GM21423 (cell line): ENCODE measurements at regions not wholly inside any gene's neighbourhood (a gene's known extent, or its start where the extent isn't known, plus 50 kb on each side); places are given as distances from the start of the nearest gene placed in this dataset.

Experiments
- ATAC-seq: cut with Tn5 transposase; IDR thresholded peaks from one replicate; pipeline ENCODE4 v1.9.1; 2021; ENCODE audit warnings: mild to moderate bottlenecking, moderate library complexity; ENCODE audit not compliant: unreplicated experiment

DNA sequence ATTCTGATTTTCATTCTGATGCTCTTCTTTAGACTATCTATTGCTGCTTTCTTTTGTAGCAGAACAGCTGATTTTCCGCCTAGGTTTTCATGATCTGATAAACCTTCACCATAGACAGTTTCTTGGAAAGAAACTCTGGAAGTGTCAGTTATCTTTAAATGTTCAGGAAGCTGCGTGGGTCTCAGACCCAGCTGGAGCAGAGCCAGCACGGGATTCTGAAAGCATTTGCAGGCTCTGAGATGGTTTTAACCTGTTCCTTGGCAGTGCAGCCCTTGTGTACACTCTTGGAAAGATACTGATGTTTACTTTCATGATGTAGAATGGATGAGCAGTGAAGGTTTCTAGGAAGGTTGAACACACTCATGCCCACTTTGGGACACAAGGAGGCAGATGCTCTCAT lies 178.0 kb upstream of the DMRT1 start:
- ATAC-seq, result no peak

DNA sequence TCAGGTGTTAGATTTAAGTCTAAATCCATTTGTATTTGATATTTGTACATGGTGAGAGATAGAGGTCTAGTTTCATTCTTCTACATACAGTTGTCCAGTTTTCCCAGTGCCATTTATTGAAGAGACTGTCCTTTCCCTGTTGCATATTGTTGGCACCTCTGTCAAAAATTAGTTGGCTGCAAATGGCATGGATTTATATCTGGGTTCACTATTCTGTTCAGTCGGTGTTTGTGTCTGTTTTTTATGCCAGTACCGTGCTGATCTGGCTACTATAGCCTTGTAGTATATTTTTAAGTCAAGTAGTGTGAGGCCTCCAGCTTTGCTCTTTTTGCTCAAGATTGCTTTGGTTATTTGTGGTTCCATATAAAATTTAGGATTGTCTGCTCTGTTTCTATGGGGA lies 176.2 kb upstream of the DMRT1 start:
- no peak for ATAC-seq

DNA sequence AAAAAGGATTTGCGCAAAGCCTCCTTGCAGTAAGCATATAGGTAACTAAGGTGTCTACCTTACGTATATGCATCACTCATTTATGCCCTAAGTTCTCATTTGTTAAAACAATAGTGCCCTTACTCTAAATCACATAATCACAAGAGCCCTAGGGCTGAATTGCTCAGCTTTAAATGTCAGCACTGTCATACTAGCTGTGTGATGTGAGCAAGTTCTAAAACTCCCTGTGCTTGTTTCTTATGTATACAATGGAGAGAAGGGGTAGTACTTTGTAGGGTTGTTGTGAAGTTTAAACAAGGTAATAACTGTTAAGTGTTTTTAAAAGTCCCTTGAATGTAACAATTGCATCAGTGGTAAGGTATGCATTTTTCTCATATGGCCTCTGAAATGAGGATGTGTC lies 169.5 kb upstream of the DMRT1 start:
- ATAC-seq, result no peak

DNA sequence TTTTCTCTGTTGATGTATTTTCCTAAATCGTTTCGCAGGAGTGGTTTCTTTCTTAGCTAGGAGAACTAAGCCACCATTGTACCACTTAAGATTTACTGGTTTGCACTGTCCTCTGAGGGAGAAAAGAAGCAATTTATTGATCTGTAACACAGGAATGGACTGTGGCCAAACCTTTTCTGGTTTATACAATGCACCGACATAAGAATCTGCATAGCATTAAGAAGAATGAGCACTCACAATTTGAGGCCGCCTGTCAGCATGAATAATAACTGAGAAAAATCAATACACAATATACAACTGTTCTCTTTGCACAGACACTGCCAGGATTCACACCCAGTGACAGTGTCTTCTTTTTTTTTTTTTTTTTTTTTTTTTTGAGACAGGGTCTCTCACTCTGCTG lies 168.6 kb upstream of the DMRT1 start:
- no peak for ATAC-seq

DNA sequence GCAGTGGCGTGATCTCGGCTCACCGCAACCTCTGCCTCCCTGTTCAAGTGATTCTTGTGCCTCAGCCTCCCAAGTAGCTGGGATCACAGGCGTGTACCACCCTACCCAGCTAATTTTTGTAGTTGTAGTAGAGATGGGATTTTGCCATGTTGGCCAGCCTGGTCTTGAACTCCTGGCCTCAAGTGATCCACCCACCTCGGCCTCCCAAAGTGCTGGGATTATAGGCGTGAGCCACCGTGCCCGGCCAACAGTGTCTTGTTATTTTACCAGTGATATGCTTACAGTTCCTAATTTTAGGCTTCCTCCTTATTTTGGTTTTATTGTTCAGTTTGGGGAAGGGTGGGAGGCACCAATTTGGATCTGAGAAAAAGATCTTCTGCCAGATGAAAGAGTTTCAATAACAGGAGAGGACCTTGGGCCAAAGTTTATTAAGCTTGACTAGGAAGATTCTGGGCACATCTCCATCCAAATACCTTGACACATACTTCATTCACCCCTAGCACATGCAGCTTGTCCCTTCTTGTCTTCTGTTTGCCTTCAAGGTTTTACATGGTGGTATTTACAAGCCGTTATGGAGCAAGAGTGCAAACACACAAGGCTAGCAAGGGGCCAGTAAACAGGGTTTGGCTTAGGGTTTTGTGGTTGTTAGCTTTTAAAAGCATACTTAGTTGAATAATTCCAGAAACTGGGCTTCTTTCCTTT lies 168.1 kb upstream of the DMRT1 start:
- ATAC-seq, result no peak

DNA sequence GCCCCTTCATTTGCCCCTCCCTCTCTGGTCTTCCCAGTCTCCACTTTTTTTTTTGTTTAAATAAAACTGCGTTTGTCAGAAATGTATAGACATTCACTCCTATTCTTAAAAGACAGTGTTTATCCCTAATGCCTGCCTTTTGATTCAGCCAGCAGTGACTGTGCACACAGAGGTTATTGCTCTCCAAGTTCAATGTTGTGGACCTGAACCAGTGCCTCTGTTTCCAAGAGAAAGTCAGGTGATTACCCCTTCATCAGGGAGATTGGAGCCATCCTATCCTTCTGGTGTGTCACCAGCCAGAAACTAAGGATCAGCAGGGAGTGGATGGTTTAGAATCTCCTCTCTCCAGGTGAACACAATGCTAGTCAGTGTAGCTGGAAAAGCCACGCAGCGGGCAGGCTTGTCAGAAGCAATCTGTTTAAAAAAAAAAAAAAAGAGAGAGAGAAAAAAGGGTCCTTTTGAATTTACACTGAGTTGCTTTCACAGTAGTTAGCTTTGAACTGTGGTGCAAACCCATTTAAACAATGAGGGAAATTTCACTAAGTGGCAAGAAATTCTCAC lies 167.5 kb upstream of the DMRT1 start:
- no peak for ATAC-seq

DNA sequence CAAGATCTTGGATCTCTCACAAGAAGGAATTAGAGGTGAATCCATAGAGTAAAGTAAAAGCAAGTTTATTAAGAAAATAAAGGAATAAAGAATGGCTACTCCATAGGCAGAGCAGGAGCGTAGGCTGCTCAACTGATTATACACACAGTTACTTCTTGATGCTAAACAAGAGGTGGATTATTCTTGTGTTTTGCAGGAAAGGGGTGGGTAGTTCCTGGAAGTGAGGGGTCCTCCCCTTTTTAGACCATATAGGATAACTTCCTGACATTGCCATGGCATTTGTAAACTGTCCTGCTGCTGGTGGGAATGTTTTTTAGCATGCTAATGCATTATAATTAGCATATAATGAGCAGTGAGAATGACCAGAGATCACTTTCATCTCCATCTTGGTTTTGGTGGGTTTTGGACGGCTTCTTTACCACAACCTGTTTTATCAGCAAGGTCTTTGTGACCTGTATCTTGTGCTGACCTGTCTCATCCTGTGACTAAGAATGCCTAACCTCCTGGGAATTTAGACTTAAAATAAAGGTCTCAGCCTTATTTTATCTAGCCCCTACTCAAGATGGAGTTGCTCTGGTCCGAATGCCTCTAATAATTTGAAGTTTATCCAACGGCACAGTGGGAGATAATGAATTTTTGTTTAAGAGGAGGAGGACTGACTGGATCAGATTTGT lies 165.7 kb upstream of the DMRT1 start:
- ATAC-seq, result no peak

DNA sequence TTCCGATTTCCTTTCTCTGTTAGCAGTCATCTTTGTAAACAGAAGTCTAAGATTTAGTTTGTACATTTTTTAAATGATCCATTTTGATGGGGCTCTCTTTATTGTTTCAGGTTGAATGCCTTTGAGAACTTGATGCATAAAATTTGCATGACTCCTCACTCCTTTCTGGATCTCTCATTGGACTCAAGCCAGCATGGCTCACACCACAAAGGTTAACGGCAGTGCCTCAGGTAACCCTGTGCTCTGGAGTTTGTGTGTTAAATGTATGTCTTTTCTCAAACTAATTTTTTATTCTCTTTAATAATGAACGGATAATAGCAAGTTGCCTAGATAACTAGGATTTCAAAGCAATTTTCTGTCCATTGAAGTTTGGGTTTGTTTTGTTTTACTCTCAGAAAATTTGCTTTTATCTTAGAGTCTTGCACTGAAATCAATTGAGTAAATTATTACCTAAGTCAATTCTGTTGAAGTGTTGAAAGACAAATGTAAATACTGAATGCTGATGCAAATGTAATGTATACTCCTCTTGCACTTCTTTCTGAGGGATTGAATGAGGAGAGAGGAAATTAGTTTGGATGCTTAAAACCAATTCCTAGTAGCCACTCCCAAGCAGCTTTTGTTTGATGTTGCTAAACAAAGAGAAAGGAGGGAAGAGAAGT lies 164.6 kb upstream of the DMRT1 start:
- no peak for ATAC-seq

DNA sequence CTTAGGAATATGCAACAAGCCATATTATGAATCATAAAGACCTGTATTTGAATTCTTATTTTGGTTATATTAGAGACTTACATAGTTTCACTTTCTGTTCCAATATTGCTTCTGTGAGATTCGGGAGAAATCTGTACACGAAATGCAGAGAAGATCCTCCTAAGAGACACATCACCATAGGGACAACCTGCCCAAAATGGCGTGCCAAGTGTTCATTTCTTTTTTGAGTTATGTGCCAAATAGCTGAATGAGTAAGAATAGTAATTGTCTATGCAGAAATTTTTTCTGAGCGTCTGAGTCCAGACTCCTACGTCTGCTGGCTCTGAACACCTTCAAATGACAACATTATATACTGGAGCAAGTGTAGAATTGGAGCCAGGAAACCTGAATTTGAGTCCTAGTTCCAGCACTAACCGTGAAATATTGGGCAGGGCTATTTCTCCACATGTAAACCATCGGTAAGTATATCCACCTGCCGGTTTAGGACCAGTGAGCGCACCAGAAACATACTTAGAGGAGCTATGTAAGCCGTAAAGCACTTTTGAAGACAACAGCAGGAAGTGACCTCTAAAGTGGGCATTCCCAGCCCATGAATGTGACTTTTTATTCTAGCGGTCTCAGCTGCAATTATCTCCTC lies 163.9 kb upstream of the DMRT1 start:
- ATAC-seq, result no peak

DNA sequence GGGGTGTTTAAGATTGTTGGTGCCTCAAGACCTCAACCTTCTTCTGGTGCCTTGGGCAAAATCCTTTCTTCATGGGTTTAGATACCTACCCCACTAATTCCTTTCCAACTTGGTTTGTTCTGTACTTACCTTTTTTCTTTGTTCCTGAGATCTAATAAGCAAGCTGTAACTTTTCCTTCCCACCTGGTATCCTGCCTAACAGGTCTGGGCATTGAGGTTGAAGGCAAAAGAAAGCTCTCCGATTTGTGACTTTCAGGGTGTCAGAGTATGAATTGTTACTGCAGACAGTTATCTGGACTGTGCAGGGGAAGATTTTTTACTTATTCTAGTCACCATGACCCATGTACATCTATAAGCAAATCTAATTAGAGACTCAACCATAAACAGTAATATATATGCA lies 162.6 kb upstream of the DMRT1 start:
- ATAC-seq, result no peak

DNA sequence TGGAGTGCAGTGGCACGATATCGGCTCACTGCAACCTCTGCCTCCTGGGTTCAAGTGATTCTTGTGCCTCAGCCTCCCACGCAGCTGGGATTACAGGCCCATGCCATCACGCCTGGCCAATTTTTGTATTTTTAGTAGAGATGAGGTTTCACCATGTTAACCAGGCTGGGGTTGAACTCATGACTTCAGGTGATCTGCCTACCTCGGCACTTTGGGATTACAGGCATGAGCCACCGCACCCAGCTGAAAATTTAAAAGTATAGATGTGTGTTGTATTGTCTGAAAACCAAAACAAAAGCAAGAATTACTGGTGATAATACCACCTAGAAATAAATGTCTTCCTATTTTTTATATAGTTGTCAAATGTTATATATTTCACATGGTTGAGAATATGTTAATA lies 162.0 kb upstream of the DMRT1 start:
- no peak for ATAC-seq

DNA sequence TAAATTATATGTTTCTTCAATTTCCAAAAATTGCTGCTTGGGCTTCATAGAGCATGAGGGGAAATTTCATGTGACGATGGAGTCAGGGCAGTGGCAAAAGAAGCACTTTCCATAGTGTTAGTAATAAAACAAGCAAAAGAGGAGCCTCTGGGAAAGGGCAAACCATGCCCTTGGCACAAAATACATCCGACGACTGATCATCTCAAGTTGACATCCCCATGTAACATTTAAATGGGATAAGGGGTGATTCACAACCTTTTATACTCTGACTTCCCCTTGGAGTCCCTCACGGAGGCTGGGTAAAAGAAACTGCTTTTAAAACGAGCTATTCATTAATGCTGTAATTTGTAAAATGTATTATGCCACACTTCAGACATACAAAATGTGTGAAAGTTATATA lies 161.4 kb upstream of the DMRT1 start:
- no peak for ATAC-seq

DNA sequence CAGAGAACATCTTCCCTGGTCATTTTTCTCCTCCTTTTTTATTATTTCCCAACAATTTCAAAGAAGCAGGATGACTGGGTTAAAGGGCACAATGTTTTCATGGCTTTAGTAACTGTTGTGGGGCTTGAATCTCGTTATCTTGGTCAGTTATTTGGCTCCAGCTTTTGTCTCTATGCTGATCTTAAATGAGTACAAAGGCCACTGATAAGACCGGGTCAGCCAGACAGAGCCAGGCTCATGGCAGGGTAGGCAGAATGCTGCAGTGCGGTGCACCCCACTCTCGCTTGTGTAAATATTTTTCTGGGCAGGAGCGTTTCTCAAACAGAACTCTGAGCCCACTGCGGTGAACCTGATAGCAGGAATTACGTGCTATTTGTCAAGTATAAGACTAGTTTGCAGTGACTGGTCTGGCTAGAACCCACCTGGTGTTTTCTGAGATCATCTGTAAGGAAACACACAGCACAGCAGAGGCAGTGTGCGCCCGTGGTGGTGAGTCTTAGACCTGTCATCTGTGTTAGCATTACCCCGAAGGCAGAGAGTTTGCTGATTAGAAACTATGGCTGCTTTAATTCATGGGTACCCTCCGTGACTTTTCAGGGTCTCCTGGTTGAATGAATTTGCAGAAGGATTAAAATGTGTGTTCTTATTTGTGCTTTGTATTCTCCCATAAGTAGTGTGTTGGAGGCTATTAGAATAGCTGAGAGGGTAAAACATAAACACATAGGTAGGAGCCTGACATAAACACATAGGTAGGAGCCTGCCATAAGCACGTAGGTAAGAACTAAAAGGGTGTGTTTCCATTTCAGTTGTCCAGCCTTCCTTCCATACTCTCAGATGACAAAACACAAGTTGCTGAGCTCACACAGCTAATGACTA lies 158.6 kb upstream of the DMRT1 start:
- no peak for ATAC-seq

DNA sequence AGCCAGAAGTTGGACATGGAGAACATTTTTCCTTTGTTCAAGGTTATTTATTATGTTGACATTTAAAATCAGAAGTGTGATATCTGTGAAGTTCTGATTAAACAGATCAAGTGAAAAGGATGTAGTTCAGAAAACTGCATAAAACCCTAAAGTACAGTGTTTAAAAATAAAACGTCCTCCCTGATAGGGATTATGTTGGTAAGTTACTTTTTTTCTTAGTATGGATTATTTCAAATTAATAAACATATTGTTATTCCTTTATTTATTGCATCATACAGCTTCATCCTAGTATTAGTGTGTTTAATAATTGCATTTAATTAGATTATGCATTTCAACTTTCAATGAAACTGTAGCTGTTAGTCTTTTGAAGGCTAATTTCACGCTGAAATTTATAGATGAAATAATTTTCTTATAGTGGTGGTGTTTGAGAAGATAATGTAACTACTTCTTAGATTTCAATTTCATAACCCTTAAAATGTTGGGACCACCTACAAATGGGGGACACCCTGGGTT lies 157.9 kb upstream of the DMRT1 start:
- no peak for ATAC-seq

DNA sequence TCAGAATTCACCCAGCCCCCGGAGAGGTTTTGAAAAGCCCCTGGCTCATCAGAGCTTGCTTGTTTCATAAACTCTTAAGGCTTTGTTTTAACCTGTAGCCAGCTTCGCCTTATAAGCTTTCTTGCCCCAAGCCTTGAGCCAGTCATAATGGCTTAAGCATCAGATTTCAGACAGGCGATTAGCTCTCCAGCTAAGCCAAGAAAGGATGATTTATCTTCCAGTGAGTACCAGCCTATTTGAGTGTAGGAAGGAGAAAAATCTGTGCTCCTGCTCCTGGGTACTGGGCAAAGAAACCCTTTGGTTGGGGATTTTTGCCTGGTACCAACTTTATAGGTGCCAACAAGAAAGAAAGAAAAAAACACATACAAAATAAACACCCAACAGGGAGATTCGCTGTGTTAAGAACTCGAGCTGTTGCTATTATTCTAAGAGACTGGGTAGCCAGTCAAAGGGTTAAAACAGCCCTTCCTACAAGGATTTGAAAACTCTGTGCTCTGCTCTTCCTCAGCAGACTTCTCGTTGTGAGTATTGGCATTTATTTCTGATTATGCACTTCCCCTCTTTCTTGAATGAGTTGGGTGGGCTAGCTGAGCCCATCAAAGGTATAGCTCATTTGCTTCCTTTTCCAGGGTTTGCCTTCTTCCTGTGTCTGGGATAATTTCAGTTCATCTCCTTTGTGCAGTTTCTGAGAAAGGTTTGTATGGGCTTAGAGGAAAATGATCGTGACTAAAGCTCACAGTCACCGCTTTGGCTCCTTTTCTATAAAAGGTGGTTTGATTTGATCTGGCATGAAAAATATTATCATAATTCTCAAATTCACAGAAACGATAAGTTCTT lies 157.2 kb upstream of the DMRT1 start:
- no peak for ATAC-seq

DNA sequence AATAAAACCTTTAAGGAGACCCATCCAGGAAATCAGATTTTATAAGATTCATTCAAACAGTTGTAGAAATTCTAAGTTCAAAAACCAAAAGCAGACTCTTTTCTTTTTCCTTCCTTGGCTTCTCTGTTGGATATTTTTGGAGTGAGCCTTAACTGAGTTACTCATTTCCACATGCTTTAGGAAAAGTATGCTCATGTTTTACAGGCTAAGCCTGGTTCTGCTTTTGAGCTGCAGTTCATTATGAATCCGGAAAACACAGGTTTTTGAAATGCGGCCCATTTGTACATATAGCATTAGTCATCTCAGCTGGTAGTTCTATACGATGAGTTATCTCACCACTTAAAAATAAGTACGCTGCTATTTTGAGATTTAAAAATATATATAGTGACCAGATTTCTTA lies 156.6 kb upstream of the DMRT1 start:
- no peak for ATAC-seq

DNA sequence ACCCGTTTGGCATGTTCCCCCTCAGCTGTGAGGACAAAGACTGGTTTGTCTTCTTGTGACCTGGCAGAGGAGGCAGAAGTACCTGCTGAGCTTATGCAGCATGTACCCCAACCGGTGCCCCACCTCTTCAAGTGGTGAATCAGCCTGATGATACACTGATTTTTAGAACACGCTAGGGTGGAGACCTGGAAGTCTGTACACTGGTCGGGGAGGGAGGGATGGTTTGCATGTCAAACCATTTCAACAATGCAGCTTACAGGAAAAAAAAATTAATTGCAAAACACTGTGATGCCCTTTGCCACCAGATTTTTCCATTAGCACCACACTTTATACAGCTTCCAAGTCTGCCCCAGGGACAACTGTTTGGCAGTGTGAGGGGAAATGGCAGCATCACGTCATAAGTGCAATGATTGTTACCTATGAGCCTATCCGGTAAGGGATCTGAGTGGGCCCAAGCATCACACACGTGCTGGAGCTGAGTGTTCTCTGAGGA lies 155.1 kb upstream of the DMRT1 start:
- ATAC-seq, result no peak

DNA sequence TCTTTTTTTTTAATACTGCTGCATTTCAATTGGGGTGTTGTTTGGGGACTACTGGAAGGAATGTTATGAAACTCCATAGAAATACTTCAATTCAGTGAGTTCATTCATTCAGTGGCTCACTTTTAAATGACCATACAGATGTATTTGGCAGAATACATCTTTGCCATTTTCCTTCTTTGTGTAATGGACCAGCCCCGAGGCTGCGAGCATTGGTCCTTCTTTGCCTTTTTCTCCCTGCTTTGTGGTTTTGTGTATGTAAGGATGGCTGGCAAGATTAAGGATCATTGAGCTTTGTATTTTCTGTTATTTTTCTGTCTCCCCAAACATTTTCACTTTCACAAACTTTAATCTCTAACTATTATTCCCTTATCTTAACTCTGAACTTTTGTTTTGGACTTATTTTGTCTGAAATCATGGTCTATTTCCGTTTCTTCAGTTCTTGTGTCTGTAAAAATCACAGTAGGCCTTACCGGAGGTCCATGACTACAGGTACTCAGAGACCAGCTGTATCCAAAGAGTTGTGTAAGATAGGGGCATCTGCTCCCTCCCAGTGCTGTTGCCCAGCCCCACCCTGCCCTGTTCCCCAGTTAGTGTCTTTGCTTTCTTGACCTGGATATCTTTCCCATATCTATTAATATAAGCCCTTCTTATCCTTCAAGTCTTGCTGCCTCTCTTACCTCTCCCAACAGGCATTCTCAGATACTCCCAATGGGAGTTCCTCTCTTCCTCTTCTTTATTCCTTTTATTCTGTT lies 154.3 kb upstream of the DMRT1 start:
- no peak for ATAC-seq

DNA sequence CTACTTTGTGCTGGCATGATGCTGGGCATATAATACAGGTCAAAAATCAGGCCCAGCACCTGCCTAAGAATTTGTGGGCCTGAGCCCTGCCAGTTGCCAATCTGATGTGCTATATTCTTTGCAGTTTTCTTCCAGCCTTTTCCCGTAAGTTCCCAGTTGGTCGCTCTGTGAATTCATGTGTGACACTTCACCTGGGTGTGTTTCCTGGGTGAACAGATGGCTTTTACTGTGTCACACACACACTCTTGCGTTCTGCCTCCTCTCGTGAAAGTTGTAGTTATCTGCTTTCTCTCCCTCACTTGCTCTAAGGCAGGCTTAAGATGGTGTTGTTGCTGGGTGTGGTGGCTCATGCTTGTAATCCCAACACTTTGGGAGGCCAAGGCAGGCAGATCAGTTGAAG lies 153.5 kb upstream of the DMRT1 start:
- ATAC-seq, result no peak
